SK-N-DZ (cell line): ENCODE measurements at regions not wholly inside any gene's neighbourhood (a gene's known extent, or its start where the extent isn't known, plus 50 kb on each side); places are given as distances from the start of the nearest gene placed in this dataset.

Experiments used
- DNase-seq: peaks from one replicate; pipeline ENCODE4 v3.0.0-alpha.2; 2015; ENCODE audit warnings: low spot score

GRCh38 chr20:4095639-4096038 is 53.0 kb upstream of the SMOX start:
- DNase-seq: no peak

- DNase-seq: peak; percentile 58
These were observed 56.8 kb upstream of the SMOX start for GRCh38 chr20:4091490-4092479.

GRCh38 chr20:4090756-4091489 is 57.7 kb upstream of the SMOX start:
- no peak for DNase-seq

GRCh38 chr20:4089756-4090487 is 58.7 kb upstream of the SMOX start:
- DNase-seq: no peak

- DNase-seq: no peak
These were observed 59.9 kb upstream of the SMOX start for GRCh38 chr20:4088766-4089165.

GRCh38 chr20:4087923-4088322 is 60.7 kb upstream of the SMOX start:
- DNase-seq: no peak

- no peak for DNase-seq
These were observed 61.6 kb upstream of the SMOX start for GRCh38 chr20:4086771-4087687.

GRCh38 chr20:4084721-4085120 is 63.9 kb upstream of the SMOX start:
- no peak for DNase-seq

GRCh38 chr20:4084096-4084495 is 64.5 kb upstream of the SMOX start:
- no peak for DNase-seq

GRCh38 chr20:4083098-4083865 is 65.3 kb upstream of the SMOX start:
- no peak for DNase-seq

GRCh38 chr20:4082406-4083097 is 66.1 kb upstream of the SMOX start:
- DNase-seq: peak; percentile 36

GRCh38 chr20:4081421-4081820 is 66.1 kb upstream of the RNF24 start:
- no peak for DNase-seq

- DNase-seq: no peak
These were observed 61.3 kb upstream of the RNF24 start for GRCh38 chr20:4076671-4077070.

GRCh38 chr20:4076033-4076432 is 60.7 kb upstream of the RNF24 start:
- no peak for DNase-seq

- DNase-seq: no peak
These were observed 59.6 kb upstream of the RNF24 start for GRCh38 chr20:4074877-4075455.

GRCh38 chr20:4073852-4074741 is 58.7 kb upstream of the RNF24 start:
- DNase-seq: no peak

- DNase-seq: no peak
These were observed 55.9 kb upstream of the RNF24 start for GRCh38 chr20:4071178-4071693.
